NT2/D1 (cell line): ENCODE measurements at regions not wholly inside any gene's neighbourhood (a gene's known extent, or its start where the extent isn't known, plus 50 kb on each side); places are given as distances from the start of the nearest gene placed in this dataset.

ENCODE experiments used
- SUZ12 ChIP-seq: IDR thresholded peaks from 2 replicates; pipeline ENCODE4 v1.6.1; 2011; ENCODE audit not compliant: insufficient read length, insufficient read depth; ENCODE audit errors: extremely low read depth
- YY1 ChIP-seq: IDR thresholded peaks from 2 replicates; pipeline ENCODE4 v1.6.1; 2011; ENCODE audit not compliant: insufficient read length, insufficient read depth
- ZNF274 ChIP-seq: IDR thresholded peaks from 2 replicates; pipeline ENCODE4 v1.6.1; 2011; ENCODE audit warnings: mild to moderate bottlenecking, low read depth, low read length

GRCh38 chr20:40848096-40848495 lies 159.1 kb upstream of the MAFB start:
- TF ChIP-seq YY1 (no peak), ZNF274 (no peak), SUZ12 (no peak)
